Upper lobe of left lung (tissue), 4 donors: ENCODE measurements at regions not wholly inside any gene's neighbourhood (a gene's known extent, or its start where the extent isn't known, plus 50 kb on each side); places are given as distances from the start of the nearest gene placed in this dataset.

Experiments
- EP300 ChIP-seq, 4 donors: sonication (generic); formaldehyde crosslinking; IDR thresholded peaks; one replicate each; pipeline ENCODE4 v1.5.1; 2017; ENCODE audit warnings: antibody characterized with exemption in 4 of 4, control low read depth in 2 of 4
- POLR2A ChIP-seq, 4 donors: fragments of 450-650 bp; IDR thresholded peaks; one replicate each; pipeline ENCODE4 v1.5.1; 2016 to 2017; ENCODE audit warnings: antibody characterized with exemption in 4 of 4, mild to moderate bottlenecking in 2 of 4
- POLR2AphosphoS5 ChIP-seq, 2 donors: sonication (generic); formaldehyde crosslinking; IDR thresholded peaks; one replicate each; pipeline ENCODE4 v1.5.1; 2017; ENCODE audit warnings: antibody characterized with exemption in 2 of 2
- TF ChIP-seq, protein P1 (sequence below), 6 experiments: fragments of 450-650 bp in 4 of 6; fragments of 200-600 bp in 2 of 6; sonication (generic) in 2 of 6; IDR thresholded peaks; one replicate each; pipeline ENCODE4 v1.5.1; 2016 to 2019; ENCODE audit warnings: antibody characterized with exemption in 6 of 6

DNA sequence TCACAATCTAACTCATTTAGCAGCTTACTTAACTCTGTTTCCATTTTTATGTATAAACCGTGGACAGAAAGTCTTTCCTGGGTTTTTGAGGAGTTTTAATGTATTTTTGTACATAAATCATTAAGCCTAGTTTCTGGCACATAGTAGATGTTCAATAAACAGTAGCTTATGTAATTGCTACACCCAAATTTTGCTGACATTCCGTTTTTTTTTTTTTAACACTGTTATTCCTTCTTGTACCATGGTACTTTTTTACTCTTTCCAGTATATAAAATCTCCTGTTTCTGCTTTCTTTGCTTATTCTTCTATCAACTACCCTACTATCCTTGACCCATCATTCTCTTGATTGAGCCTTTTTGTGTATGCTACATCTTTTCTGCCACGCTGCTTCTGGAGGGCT lies 1151.3 kb upstream of the CRIM1 start:
- TF ChIP-seq, protein P1, sequence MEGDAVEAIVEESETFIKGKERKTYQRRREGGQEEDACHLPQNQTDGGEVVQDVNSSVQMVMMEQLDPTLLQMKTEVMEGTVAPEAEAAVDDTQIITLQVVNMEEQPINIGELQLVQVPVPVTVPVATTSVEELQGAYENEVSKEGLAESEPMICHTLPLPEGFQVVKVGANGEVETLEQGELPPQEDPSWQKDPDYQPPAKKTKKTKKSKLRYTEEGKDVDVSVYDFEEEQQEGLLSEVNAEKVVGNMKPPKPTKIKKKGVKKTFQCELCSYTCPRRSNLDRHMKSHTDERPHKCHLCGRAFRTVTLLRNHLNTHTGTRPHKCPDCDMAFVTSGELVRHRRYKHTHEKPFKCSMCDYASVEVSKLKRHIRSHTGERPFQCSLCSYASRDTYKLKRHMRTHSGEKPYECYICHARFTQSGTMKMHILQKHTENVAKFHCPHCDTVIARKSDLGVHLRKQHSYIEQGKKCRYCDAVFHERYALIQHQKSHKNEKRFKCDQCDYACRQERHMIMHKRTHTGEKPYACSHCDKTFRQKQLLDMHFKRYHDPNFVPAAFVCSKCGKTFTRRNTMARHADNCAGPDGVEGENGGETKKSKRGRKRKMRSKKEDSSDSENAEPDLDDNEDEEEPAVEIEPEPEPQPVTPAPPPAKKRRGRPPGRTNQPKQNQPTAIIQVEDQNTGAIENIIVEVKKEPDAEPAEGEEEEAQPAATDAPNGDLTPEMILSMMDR (IDR thresholded peaks at IDR 0.05), result no peak
- TF ChIP-seq EP300 (IDR thresholded peaks at IDR 0.05) (no peak), POLR2A (IDR thresholded peaks at IDR 0.05) (no peak), POLR2AphosphoS5 (IDR thresholded peaks at IDR 0.05) (no peak)
